Inferior parietal cortex (tissue), 1 donor: ENCODE measurements at regions not wholly inside any gene's neighbourhood (a gene's known extent, or its start where the extent isn't known, plus 50 kb on each side); places are given as distances from the start of the nearest gene placed in this dataset.

Experiments
- DNase-seq: peaks from one replicate; pipeline ENCODE4 v3.0.0-alpha.2; 2016; ENCODE audit errors: extremely low spot score

DNA sequence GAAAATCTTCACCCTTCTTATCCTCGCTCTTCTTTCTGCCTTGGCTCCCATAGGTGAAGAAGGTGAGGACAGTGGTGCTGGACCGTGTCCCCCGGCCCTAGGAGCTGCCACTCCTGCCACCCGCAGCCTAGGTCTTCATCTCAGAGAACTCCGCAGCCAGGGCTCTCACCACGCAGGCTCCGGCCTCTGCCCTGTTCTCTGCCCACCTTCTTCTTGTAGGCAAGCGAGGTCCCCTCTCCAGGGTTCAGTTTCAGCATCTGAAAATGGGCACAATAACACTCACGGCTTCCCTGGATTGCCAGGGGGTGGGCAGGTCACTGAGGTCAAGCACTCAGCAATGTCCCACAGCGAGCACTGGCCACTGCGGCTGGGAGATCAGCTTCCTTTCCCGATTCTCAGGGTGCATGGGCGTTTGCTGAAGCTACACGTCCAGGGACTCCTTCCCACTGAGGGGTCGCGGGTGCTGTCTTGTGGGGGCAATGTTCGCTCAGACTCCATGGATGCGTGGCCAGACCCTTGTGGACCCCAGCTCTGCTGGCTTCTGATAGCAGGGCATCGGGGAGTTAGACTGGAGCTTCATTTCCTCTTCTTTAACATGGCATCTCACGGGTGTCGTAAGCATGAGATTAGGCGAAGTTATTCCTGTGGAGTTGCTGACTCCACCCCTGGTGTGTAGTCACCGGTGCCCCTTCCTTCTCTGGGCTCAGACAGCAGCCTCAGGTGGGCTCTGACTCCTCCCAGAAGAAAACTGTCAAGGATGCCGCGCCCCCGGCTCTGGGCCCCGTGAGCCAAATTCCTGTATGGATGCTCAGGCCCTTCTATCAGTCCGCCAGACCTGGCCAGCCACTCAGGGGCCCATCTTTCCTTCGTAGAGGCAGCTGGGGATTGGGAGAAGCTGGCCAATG lies 145.1 kb upstream of the IRX2 start:
- DNase-seq = no peak

DNA sequence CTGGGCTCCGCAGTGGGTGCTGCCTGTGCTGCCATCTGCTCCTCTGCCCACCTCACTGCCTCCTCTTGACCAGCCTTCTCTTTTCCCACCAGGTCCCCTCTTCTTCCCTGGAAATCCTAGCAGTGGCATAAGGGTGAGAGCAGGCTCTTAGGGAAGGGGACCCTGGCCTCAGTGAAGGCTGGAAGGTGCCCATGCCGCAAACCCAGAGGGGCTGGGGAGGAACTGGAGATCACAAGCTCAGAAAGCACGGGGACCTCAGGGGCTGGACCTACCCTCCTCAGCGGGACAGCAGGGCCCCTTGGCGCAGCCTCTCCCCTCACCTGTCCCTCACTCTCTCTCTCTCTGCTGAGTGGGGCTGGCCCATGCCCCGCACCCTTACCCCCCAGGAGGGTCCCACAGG lies 144.4 kb upstream of the IRX2 start:
- no peak for DNase-seq

DNA sequence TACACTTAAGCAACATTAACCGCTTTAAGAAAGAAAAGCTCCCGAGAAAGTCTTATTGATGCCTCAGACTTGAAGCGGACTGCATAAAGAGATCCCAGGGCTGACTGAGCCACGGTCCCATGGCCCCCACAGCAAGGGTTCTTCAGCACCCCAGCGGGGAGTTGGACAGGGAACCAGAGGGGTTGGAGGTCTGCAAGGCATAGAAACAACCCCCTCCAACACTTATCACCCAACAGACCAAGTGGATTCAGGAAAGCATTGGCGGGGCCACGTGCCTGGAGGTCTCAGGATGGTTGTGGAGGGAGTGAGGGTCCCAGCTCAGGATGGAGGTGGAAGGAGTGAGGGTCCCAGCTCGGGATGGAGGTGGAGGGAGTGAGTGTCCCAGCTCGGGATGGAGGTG lies 143.7 kb upstream of the IRX2 start:
- DNase-seq = no peak

DNA sequence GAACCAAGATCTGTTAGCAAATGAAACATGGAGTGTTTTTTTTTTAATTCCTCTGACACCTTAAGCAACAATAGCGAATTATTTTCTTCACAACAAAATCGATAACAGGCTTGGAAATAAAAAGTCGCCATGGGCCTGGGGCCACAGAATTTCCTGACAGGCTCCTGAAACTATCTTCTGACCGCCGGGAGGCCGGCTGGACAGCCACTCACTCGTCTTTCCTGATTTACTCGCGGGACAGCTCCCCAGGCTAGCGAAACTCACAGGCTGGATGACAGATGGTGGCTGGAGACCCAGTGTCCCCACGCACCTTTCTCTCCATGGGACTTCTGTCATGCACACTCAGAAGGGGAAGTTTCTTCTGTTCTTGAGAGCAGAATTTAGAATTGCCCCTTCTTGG lies 143.3 kb upstream of the IRX2 start:
- DNase-seq = no peak

DNA sequence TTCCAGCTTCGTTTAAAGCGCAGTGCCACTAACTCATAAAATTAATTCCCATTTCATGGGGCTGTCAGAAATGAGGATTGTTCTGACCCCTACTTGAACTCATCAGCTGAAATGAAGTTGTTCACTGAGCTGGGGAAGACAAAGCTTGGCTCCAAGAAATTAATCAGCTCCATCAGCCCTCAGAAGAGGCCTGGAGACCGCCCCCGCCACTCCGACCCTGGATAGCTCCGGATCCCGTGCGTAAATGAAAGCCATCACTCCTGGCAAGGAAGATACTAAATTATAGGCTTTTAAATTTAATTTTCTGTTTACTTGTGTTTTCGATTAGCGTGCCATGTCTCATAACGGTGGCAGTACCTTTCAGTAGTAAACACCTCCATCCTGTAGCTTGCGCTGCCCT lies 142.8 kb upstream of the IRX2 start:
- DNase-seq = no peak

- no peak for DNase-seq
These were observed 141.1 kb upstream of the IRX2 start for GRCh38 chr5:2892466-2893000.

DNA sequence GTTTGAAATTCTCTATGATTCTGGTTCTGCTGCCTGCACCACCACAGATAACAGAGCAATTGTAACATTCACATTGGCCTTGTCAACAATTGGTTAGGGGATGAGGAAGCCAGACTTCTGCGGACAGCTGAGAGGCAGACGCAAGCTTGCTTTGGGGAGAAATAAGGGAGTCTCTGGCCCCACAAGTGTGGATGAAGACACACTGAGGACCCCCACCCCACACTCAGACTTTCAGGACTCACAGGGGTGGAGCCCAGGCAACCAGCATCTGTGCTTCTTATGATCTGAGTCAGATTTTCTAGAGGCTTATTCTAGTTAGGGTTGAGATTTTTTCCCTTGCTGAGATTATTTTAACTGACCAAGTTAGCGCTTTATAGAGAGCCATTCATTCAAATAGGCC lies 140.3 kb upstream of the IRX2 start:
- no peak for DNase-seq

- no peak for DNase-seq
These were observed 138.5 kb upstream of the IRX2 start for GRCh38 chr5:2890011-2890410.

DNA sequence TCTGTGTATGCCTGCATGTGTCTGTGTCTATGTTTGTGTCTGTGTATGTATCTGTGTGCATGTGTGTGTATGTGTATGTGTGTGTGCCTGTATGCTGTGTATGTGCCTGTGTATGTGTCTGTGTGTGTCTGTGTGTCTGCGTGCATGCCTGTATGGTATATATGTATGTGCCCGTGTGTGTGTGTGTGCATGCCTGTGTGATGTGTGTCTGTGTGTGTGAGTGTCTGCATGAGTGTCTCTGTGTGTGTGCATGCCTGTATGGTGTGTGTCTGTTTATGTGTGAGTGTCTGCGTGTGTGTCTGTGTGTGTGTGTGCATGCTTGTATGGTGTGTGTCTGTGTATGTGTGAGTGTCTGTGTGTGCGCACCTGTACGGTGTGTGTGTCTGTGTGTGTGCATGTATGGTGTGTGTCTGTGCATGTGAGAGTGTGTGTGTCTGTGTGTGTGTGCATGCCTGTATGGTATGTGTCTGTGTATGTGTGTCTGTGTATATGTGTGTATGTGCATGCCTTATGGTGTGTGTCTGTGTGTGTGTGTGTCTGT lies 137.1 kb upstream of the IRX2 start:
- DNase-seq = no peak

- DNase-seq = no peak
These were observed 136.2 kb upstream of the IRX2 start for GRCh38 chr5:2887481-2888348.

DNA sequence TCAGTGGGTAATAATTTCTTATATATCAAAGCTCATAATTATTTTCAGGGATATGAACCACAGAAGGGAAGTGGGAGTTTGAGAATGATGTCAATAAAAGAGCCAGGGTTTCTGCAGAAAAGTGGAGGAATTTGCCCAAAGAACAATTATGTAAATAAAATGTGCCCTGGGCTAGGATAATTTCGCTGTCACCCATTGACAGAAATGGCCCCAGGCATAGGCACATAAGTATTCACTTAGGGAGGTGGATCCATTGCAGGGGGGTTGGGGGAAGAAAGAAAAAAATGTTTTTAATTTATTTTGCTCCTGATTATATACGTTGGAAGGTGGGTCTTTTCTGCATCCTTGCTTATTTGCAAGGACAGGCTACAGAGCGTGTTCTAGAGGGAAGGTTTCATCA lies 135.1 kb upstream of the IRX2 start:
- no peak for DNase-seq

DNA sequence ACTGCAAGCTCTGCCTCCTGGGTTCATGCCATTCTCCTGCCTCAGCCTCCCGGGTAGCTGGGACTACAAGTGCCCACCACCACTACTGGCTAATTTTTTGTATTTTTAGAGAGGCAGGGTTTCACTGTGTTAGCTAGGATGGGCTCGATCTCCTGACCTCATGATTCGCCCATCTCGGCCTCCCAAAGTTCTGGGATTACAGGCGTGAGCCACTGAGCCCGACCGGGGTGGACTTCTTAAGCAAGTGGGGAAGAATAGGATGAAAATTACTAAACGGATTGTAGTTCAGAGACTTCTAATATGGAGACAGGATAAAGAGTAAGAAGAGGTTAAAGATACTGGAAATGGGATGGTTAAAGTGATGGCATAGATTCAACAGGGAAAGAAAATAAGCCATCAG lies 132.3 kb upstream of the IRX2 start:
- DNase-seq = no peak

DNA sequence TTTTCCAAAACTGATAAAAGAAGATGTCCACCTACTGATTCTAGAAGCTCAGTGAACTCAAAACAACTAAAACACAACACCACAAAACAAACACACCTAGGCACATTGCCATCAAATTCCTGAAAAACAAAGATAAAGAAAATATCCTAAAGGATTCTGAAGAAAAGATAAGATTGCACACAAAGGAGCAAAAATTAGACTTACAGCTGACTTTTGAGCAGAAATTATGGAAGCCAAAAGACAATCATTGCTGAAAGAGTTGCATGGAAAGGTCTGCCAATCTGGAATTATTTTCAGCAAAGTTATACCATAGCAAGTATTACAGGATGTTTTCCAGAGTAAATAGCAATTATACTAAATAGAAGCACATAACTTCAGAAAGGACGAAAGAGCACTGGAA lies 128.2 kb upstream of the IRX2 start:
- no peak for DNase-seq

- DNase-seq = peak; percentile 6
These were observed 126.0 kb upstream of the IRX2 start for GRCh38 chr5:2877522-2877921.

- no peak for DNase-seq
These were observed 124.7 kb upstream of the IRX2 start for GRCh38 chr5:2876183-2876582.

GRCh38 chr5:2874099-2874498 lies 122.6 kb upstream of the IRX2 start:
- DNase-seq = no peak

GRCh38 chr5:2872676-2873075 lies 121.2 kb upstream of the IRX2 start:
- DNase-seq = no peak

GRCh38 chr5:2871282-2871681 lies 119.8 kb upstream of the IRX2 start:
- DNase-seq = no peak

DNA sequence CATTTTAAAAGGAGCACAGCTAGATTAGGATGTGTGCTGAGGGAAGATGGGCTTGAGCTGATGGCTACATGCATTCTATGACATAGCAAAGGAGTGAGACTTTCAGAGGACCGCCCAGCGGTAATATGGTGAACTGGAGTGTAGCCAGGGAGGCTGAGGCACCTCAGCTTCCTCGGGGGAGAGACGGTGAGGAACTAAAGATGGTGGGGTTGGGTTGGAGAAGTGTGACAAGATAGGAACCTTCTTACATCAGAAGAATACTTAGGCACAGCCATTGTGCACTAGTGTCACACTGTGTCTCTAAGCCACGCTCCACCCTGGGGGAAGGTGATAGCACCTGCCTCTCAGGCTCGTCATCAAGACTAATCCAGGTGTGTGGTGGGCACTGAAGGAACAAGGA lies 118.0 kb upstream of the IRX2 start:
- DNase-seq = no peak

DNA sequence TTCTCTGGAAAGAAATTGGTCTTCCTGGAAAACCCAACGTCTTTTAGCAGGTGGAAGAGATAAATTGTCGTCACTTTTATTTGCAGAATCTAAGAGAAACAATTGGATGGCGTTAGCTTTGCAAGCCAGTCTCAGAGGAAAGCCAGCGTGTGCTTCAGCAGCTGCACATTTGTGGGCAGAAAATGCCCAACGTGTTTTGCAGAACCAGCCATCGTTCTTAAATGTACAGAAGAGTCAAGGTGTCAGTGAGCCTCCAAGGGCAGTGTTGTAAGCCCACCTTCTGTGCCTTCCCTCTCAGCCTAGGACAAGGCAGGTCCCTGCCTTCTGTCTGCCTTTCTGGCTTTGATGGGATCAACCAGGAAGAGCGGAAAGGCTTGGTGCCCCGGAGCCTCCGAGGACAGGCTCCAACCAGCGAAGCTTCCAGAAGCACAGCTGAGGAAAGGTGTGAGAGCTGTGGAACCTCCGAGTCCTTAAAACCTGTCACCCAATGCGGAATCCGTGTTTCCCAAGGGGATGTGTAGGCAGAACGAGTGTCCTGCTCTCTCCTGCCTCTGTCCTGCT lies 116.0 kb upstream of the IRX2 start:
- no peak for DNase-seq

DNA sequence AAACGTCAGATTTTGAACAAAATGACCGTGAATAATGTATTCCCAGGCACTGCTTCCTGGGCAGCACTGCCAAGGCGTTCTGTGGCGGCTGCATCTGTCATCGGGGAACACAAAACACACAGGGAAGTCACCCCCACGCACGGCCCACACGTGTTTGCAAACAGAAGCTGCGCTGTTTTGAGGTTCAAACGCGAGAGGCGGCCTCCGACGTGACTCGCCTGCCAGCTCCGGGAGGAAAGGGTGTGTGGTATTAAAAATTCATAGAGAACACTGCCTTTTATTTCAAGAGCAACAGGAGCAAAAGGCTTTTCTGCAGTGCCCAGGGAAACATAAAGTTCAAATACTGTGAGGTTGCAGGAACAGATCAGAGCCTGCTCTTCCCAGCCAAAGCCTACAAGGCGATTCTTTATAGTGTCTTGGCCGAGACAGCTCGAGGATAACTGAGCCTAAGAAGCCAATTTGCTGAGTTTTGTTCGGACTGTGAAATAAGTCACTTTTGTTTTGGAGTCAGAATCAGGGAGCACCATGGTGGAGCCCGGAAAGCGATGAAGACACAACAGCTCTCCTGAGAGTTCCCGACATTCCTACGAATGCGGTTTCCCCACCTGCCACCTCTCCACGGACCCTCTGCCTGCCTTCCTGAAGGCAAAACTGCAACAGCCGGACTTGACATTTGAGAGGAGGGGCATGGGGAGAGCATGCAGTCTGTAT lies 115.3 kb upstream of the IRX2 start:
- DNase-seq = no peak
